T-cell (primary cell): ENCODE measurements at regions not wholly inside any gene's neighbourhood (a gene's known extent, or its start where the extent isn't known, plus 50 kb on each side); places are given as distances from the start of the nearest gene placed in this dataset.

Source experiments
- ATAC-seq, 4 experiments: fragments of 200-7000 bp in 3 of 4; fragments of 150-1000 bp in 1 of 4; cut with Tn5 transposase; replicated peaks in 1 of 4; 1 replicate in 3 of 4; 2 replicates in 1 of 4; pipeline ENCODE4 v1.10.0; 2021; ENCODE audit warnings: moderate library complexity in 3 of 4, mild to moderate bottlenecking in 2 of 4, moderate number of reproducible peaks in 1 of 4
- CTCF ChIA-PET, 2 donors: fragments of 300-600 bp; sonication (Branson Sonifier 250); formaldehyde crosslinking; loops; one replicate each; lab custom pipeline; 2022; ENCODE audit warnings: antibody characterized with exemption in 2 of 2; lab: Charles Lee
- POLR2A ChIA-PET, 2 donors: fragments of 300-600 bp; sonication (Branson Sonifier 250); formaldehyde crosslinking; loops; one replicate each; lab custom pipeline; 2022; ENCODE audit warnings: antibody characterized with exemption in 2 of 2; lab: Charles Lee
- DNase-seq, 35 experiments: peaks; one replicate each; pipeline versions ENCODE4 v3.0.0 to v3.0.0-alpha.2; 2013 to 2023
- H3K27ac ChIP-seq: one replicate; pipeline ENCODE4 v1.5.1; 2013; ENCODE audit warnings: low read length
- H3K27me3 ChIP-seq, 2 experiments: replicated peaks in 1 of 2; 1 replicate in 1 of 2; 2 replicates in 1 of 2; pipeline versions ENCODE4 v1.6.1 to v1.7.0; 2013; ENCODE audit warnings: low read length in 1 of 2, mixed read lengths in 1 of 2; ENCODE audit not compliant: control insufficient read depth in 2 of 2, insufficient read depth in 2 of 2; ENCODE audit errors: extremely low read depth in 1 of 2
- H3K36me3 ChIP-seq, 2 donors: 1 replicate in 1 of 2; 2 replicates in 1 of 2; pipeline versions ENCODE4 v1.6.1 to v1.7.0; 2013; ENCODE audit warnings: low read length in 1 of 2; ENCODE audit not compliant: control insufficient read depth in 2 of 2, insufficient read depth in 1 of 2; ENCODE audit errors: extremely low read depth in 1 of 2
- H3K4me1 ChIP-seq, 2 experiments: 1 replicate in 1 of 2; 2 replicates in 1 of 2; pipeline versions ENCODE4 v1.6.1 to v1.7.0; 2013; ENCODE audit warnings: low read length in 2 of 2, mixed read lengths in 1 of 2; ENCODE audit not compliant: insufficient read depth in 2 of 2, control insufficient read depth in 1 of 2; ENCODE audit errors: extremely low read depth in 1 of 2
- H3K4me3 ChIP-seq, 2 donors: 1 replicate in 1 of 2; 2 replicates in 1 of 2; pipeline versions ENCODE4 v1.5.1 to v1.7.0; 2013; ENCODE audit warnings: mild to moderate bottlenecking in 2 of 2, low read length in 1 of 2, moderate library complexity in 1 of 2; ENCODE audit not compliant: control insufficient read depth in 1 of 2; ENCODE audit errors: extremely low read depth in 1 of 2
- H3K9me3 ChIP-seq: 2 replicates; pipeline ENCODE4 v1.7.0; 2013
- H3K27ac Mint-ChIP-seq, 2 donors: one replicate each; pipeline ENCODE4 v1.8.0; 2020 to 2021; ENCODE audit warnings: mild to moderate bottlenecking in 2 of 2, mixed read lengths in 2 of 2
- H3K27me3 Mint-ChIP-seq, 2 donors: one replicate each; pipeline ENCODE4 v1.8.0; 2021 to 2022; ENCODE audit warnings: mixed read lengths in 2 of 2
- H3K36me3 Mint-ChIP-seq: one replicate; pipeline ENCODE4 v1.8.0; 2021; ENCODE audit warnings: mixed read lengths
- H3K4me1 Mint-ChIP-seq, 3 donors: one replicate each; pipeline ENCODE4 v1.8.0; 2020 to 2022; ENCODE audit warnings: mixed read lengths in 3 of 3, mild to moderate bottlenecking in 1 of 3
- H3K4me3 Mint-ChIP-seq, 3 donors: one replicate each; pipeline ENCODE4 v1.8.0; 2020 to 2022; ENCODE audit warnings: mild to moderate bottlenecking in 3 of 3, mixed read lengths in 3 of 3, moderate library complexity in 3 of 3
- H3K9me3 Mint-ChIP-seq, 3 donors: one replicate each; pipeline ENCODE4 v1.8.0; 2020 to 2022; ENCODE audit warnings: mixed read lengths in 3 of 3
- WGBS: methylation state at CpG from one replicate; pipeline ENCODE4 v1.1.5; 2013; ENCODE audit warnings: missing lambda C conversion rate; ENCODE audit not compliant: insufficient coverage; 5-methylcytosine and 5-hydroxymethylcytosine counted together

DNA sequence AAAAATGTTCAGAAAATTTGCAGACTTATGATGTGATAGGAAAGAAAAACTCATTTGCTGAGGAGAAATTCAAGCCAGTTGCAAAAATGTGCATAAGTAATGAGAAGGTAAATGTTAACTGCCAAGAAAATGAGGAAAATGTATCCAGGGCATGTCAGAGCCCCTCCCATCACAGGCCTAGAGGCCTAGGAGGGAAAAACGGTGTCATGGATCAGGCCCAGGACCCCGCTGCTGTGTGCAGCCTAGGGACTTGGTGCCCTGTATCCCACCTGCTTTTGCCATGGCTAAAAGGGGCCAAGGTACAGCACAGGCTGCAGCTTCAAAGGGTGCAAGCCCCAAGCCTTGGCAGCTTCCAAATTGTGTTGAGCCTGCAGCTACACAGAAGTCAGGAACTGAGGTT is 214.0 kb upstream of the ADGRL4 start:
- CTCF ChIA-PET = no interaction called here
- Mint-ChIP-seq H3K4me3 (no peak overlapping the region), H3K4me1 (no peaks in the 10 kb centered on the region), H3K9me3 (peaks cover 7 to 9% (median 9%) of the 10 kb centered on the region in 3 donors), H3K36me3 (no peaks in the 10 kb centered on the region), H3K27me3 (no peaks in the 10 kb centered on the region), H3K27ac (no peak overlapping the region)
- Histone ChIP-seq H3K4me1 (no peaks in the 10 kb centered on the region), H3K36me3 (no peaks in the 10 kb centered on the region), H3K4me3 (no peak overlapping the region), H3K9me3 (no peaks in the 10 kb centered on the region), H3K27me3 (no peaks in the 10 kb centered on the region), H3K27ac (no peak overlapping the region)
- WGBS = 50% methylated on average over 1 of the region's 2 CpGs
- POLR2A ChIA-PET = no interaction called here
- ATAC-seq (no peak), DNase-seq (no peak)

DNA sequence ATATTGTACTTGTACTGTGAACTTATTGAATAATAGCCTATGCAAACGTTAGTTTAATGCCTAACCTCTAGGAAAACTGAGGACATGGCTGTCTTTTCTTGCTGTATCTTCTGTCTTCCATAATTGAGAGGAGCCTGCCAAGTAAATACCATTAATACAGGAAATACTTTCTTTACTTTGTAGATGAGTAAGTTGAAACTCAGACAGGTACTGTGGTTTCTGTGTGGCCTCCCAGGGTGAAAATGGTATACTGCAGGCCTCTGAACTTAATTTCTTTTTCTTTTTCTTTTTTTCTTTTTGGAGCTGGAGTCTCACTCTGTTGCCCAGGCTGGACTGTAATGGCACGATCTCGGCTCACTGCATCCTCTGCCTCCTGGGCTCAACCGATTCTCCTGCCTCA is 208.8 kb upstream of the ADGRL4 start:
- Histone ChIP-seq H3K27ac (no peak overlapping the region), H3K9me3 (no peaks in the 10 kb centered on the region), H3K4me3 (no peak overlapping the region), H3K36me3 (no peaks in the 10 kb centered on the region), H3K4me1 (no peaks in the 10 kb centered on the region), H3K27me3 (no peaks in the 10 kb centered on the region)
- Mint-ChIP-seq H3K27me3 (no peaks in the 10 kb centered on the region), H3K36me3 (no peaks in the 10 kb centered on the region), H3K4me1 (no peaks in the 10 kb centered on the region), H3K4me3 (no peak overlapping the region), H3K27ac (no peak overlapping the region), H3K9me3 (peaks cover 5 to 17% (median 14%) of the 10 kb centered on the region in 3 donors)
- ChIA-PET POLR2A (no interaction called here), CTCF (no interaction called here)
- ATAC-seq = no peak
- DNase-seq = no peak
- WGBS = 60% methylated on average over 1 of the region's 4 CpGs

DNA sequence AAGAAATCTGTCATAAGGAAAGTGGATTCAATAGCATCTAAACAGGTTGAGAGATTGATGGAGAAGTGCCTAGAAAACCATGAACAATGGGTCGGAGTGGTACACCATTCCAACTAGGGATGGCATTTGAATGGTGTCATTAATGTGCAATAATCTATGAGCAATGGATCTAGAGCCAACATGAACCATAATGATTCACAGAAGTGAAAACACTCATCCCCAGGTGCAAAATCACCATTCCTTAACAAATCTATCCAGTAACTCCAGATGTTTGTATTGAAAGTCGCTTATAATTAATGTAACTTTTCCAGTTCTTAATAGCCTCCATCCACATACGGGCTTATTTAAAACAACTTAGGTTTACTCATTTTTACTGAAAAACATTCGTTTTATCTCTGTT is 201.3 kb upstream of the ADGRL4 start:
- no peaks in the 10 kb centered on the region for H3K36me3 ChIP-seq
- ChIA-PET POLR2A (no interaction called here), CTCF (interaction anchor here (0.6 to 0.7 kb wide), 3 partner anchors 15 to 28 kb away, joined by 3 read pairs; no protein-coding TSS in a partner anchor)
- Mint-ChIP-seq H3K4me3 (no peak overlapping the region), H3K27me3 (no peaks in the 10 kb centered on the region), H3K36me3 (no peaks in the 10 kb centered on the region), H3K9me3 (peaks cover 0 to 16% (median 12%) of the 10 kb centered on the region in 3 donors), H3K4me1 (no peaks in the 10 kb centered on the region), H3K27ac (no peak overlapping the region)
- DNase-seq = no peak
- H3K4me3 ChIP-seq = no peak overlapping the region
- WGBS = no CpG with 5 or more reads among the region's 4 CpGs
- no peaks in the 10 kb centered on the region for H3K27me3 ChIP-seq
- ATAC-seq = no peak
- H3K4me1 ChIP-seq = no peaks in the 10 kb centered on the region
- H3K27ac ChIP-seq = no peak overlapping the region
- no peaks in the 10 kb centered on the region for H3K9me3 ChIP-seq

DNA sequence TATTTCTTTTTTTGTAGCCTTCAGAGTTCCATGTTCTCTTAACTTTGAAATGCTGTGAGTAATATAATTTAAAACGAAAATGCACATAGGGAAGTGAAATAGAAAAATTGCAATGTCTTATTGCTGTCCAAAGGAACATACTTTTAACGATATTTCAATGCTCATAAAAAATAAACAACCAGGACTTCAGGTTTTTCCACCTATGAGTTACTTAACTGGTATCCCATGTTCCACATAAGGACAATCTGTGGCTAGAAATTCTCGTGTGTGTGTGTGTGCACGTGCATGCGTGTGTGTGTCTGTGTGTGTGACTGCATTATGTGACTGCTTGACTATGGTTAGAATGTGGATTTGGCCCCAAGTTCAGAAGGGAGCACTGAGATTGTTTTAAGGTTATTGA is 200.8 kb upstream of the ADGRL4 start:
- no peak overlapping the region for H3K27ac ChIP-seq
- no peak overlapping the region for H3K4me3 Mint-ChIP-seq
- no peaks in the 10 kb centered on the region for H3K36me3 ChIP-seq
- no peaks in the 10 kb centered on the region for H3K4me1 Mint-ChIP-seq
- ATAC-seq (no peak), DNase-seq (no peak)
- whole genome bisulfite sequencing = 100% methylated on average over 2 of the region's 5 CpGs
- no peaks in the 10 kb centered on the region for H3K36me3 Mint-ChIP-seq
- H3K27ac Mint-ChIP-seq = no peak overlapping the region
- no peaks in the 10 kb centered on the region for H3K27me3 ChIP-seq
- no peaks in the 10 kb centered on the region for H3K4me1 ChIP-seq
- CTCF ChIA-PET = no interaction called here
- peaks cover 0 to 16% (median 12%) of the 10 kb centered on the region in 3 donors for H3K9me3 Mint-ChIP-seq
- no peaks in the 10 kb centered on the region for H3K27me3 Mint-ChIP-seq
- no peaks in the 10 kb centered on the region for H3K9me3 ChIP-seq
- H3K4me3 ChIP-seq = no peak overlapping the region
- POLR2A ChIA-PET = no interaction called here

DNA sequence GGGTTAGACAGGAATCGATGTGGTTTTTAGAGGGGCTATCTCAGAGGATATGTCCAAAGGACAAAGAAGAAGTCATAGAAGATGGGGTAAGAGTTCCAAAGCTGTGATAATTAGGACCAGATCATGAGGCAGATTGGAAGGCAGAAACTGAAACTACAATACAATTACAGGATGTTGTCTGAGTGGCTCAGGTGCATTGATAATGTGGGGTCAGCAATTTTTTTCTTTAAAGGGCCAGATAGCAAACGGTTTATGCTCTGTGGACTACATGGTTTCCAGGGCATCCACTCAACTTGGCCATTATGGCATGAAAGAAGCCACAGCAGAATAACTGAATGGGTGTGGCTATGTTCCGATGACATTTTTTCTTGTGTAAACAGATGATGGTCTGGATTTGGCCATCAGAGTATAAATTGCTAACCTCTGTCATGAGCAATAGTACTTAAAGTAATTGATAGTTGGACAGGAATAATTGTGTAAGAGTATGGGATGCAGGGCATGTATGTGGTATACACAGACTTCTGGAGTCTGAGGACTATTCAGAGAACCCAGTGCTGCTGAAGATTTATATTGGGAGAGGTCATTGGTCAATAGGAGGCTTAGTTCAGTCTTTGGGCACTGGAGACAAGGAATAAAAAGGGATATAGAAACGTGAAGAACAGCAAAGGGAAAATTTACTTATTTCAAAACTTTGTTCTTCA is 198.4 kb upstream of the ADGRL4 start:
- H3K4me3 Mint-ChIP-seq = no peak overlapping the region
- POLR2A ChIA-PET = no interaction called here

DNA sequence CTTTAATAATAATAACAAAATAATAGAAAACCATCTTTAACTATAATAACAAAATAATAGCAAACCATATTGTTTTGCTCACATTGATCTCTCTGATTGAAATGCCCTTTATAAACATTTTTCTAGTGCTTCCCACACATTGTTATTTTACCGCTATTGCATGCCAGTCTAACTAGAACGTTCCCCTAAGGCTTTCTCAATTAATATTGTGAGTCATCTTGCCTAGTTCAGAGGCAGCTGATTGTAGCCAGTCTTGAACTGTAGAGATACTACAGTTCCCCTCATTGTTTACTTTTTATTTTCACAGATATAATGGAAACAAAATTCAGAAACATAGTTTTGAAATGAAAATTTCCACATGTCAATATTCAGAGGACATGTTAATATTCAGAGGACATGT is 192.3 kb upstream of the ADGRL4 start:
- no peaks in the 10 kb centered on the region for H3K4me1 Mint-ChIP-seq
- H3K27ac ChIP-seq = no peak overlapping the region
- ChIA-PET POLR2A (no interaction called here), CTCF (interaction anchor here in 1 of 2 donors (0.6 kb wide), 1 partner anchor 857 kb away, joined by 3 read pairs; no protein-coding TSS in a partner anchor)
- H3K36me3 Mint-ChIP-seq = no peaks in the 10 kb centered on the region
- H3K27me3 Mint-ChIP-seq = no peaks in the 10 kb centered on the region
- H3K36me3 ChIP-seq = no peaks in the 10 kb centered on the region
- no CpG with 5 or more reads among the region's 2 CpGs for WGBS
- DNase-seq (no peak), ATAC-seq (no peak)
- H3K9me3 Mint-ChIP-seq = peaks cover 0 to 2% (median 0%) of the 10 kb centered on the region in 3 donors
- no peak overlapping the region for H3K4me3 Mint-ChIP-seq
- H3K9me3 ChIP-seq = no peaks in the 10 kb centered on the region
- no peak overlapping the region for H3K27ac Mint-ChIP-seq
- no peak overlapping the region for H3K4me3 ChIP-seq
- H3K27me3 ChIP-seq = no peaks in the 10 kb centered on the region
- H3K4me1 ChIP-seq = no peaks in the 10 kb centered on the region

More for the DNA sequence above, 198.4 kb upstream of the ADGRL4 start:
- CTCF ChIA-PET = no interaction called here
- H3K9me3 ChIP-seq = no peaks in the 10 kb centered on the region
- WGBS = 66% methylated on average over 2 of the region's 4 CpGs
- H3K27ac Mint-ChIP-seq = no peak overlapping the region
- no peaks in the 10 kb centered on the region for H3K27me3 ChIP-seq
- H3K27me3 Mint-ChIP-seq = no peaks in the 10 kb centered on the region
- no peaks in the 10 kb centered on the region for H3K36me3 Mint-ChIP-seq
- H3K4me3 ChIP-seq = no peak overlapping the region
- no peak overlapping the region for H3K27ac ChIP-seq
- DNase-seq (no peak), ATAC-seq (no peak)
- H3K4me1 ChIP-seq = no peaks in the 10 kb centered on the region
- peaks cover 0 to 5% (median 4%) of the 10 kb centered on the region in 3 donors for H3K9me3 Mint-ChIP-seq
- H3K36me3 ChIP-seq = no peaks in the 10 kb centered on the region
- no peaks in the 10 kb centered on the region for H3K4me1 Mint-ChIP-seq
